HG03354 (cell line): ENCODE measurements at regions not wholly inside any gene's neighbourhood (a gene's known extent, or its start where the extent isn't known, plus 50 kb on each side); places are given as distances from the start of the nearest gene placed in this dataset.

Source experiments
- ATAC-seq: cut with Tn5 transposase; IDR thresholded peaks from one replicate; pipeline ENCODE4 v1.9.1; 2021; ENCODE audit warnings: mild to moderate bottlenecking; ENCODE audit not compliant: unreplicated experiment, poor library complexity, severe bottlenecking

DNA sequence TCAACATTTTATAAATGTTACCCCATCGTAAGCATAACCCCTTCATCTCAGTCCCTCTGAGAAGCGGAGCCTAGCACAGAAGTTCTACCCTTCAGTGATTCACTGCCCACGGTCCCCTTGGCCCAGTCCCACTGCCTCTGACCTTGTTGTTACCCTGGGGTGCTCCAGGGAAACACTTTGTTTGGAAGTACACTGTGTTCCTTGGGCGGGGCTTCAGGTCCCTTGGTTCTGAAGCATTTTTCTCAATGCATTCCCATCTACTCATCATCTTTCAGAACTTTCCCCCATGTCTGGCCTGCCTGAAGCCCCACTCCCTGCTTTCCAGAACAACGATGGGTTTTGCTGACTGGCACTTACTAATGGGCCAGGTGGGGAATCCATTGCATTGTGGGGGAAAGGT, 296.2 kb downstream of the FOXA2 start:
- no peak for ATAC-seq

DNA sequence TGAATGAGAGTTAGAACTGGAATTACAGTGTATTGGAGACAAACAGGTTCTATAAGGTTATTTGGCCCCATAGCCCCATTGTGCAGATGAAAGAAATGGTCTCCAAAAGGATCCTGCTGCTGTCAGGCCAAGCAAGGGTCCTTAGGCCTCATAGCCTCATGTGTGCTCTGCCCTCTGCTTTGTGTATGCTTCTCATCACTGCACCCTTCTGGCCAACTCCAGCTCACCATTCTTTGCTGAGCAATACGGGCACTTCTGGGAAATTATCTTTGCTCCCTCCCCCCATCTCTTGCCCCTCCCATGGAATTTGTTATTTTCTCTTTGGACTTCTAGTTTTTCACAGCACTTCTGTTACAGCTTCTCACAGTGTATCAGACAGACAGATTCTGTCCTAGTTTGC, 298.8 kb downstream of the FOXA2 start:
- ATAC-seq, result no peak

DNA sequence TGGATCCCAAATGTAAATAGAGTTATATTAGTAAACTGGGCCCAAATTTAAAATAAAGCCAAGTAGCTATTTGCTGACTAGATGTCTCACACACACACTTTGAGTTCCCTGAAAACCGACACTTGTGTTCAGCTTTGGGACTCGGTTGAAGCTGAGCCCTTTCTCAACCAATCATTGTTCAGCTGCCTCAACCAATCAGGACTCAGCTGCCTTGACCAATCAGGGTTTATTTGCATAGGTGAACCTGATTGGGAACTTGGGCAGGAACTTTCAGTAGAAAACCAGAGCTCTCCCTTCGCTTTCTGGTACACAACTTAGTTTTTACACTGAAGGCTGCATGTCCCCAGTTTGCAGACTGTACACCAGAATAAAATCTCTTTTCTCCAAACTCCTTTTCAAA, 301.7 kb downstream of the FOXA2 start:
- ATAC-seq, result no peak

DNA sequence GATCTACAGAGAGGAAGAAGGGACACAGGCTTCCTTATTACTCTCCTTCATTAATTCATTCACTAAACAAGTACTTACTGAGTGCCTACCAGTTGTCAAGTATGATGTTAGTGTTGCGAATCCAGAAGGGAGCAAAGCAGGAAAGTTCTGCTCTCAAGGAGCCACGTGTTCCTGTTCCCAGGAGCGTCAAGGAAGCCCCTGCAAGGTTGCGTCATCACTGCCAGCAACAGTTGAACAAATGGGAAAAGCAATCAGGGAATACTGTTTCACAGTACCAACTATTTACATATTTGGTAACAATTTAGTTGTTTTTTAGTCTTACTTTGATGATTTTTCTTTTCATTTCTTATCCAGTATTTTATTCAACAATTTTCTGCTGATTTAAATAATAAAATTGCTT, 310.0 kb downstream of the FOXA2 start:
- no peak for ATAC-seq

DNA sequence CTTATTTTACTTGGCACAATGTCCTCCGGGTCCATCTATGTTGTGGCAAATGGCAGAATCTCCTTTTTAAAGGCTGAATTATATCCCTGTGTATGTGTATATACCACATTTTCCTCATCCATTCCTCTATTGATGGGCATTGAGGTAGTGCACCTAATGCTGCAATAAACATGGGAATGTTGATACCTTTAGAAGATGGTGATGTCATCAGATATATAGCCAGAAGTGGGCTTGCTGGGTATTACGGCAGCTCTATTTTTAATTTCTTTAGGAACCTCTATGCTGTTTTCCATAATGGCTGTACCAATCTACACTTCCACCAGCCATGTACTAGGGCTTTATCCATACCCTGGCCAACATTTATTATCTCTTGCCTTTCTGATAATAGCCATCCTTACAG, 315.7 kb downstream of the FOXA2 start:
- no peak for ATAC-seq

DNA sequence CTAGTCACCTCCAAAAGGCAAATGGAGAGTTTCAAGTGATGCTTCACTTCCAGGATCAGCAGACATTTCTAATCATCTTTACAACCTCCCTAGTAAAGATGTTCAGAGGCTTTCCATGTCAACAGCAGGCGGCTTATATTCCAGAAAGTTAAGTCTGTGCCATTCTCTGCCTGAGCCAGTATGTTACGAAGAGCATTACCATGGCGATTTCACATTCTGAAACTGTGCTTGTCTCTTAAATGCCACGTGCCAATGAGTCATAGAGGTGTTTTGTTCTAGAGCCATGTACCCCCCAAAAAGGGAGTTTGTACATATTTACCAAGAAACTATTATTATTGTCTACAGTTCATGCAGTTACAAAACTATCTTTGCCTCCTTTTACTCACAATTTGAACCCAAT, 319.5 kb downstream of the FOXA2 start:
- ATAC-seq, result no peak

DNA sequence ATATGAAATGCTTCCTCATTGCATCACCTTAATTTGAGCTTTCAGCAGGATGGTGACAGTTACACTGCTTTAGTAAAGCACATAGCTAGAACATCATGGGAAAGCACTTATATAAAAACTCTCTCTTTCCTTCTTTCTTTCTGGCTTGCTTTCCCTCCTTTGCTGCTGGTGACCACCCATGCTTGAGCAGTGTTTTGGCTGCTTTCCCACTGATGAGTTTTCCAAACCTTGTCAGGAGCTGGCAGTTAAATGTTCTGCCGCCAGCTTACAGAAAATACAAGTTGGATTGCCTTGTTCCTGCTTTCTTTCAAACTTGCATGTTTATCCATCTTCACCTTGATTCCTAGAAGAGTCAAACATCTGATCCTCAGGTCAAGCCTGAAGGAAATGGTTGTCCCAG, 323.9 kb downstream of the FOXA2 start:
- no peak for ATAC-seq

DNA sequence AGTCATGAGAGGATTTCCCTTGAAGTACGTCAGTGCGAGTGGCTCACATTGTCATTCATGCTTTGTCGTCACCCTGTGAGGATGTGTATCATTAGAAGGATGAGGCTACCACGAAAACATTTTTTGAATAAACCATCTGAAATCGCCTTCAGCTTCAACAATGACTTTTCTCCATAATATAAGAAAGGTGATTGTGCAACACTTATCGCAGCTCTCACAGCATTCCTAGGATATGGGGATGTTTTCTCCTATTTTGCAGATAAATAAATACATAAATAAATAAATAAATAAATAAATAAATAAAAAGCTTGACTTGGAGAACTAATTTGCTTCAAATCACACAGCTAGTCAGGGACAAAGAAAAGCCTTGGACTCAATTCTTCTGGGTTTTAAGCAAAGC, 326.5 kb downstream of the FOXA2 start:
- ATAC-seq, result no peak

DNA sequence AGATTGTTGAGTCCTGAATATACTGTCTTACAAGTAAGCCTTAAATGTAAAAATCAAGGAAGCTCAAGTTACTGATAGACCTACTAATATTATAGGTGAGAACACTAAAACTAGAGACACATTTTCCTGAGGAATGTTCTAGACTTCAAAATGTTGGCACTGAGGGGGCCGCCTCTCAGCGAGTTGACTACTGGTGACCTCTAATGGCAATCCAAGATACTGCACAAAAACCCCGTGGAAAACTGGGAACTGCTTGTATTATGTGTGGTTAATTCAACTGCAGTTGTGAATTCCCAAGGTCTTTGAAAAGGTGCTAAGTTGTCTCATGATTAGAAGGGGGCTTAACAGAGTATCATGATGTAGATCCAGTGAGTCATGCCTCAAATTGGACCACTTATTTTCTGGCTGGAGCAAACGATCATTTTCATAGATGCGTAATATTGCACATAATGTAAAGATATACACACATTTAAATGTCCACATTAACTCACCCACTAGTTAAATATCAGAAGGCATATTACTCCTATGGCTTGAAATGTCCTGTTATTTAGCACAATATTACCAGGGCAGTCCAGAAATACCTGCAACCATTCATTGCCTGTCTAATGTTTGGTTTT, 336.2 kb downstream of the FOXA2 start:
- no peak for ATAC-seq

DNA sequence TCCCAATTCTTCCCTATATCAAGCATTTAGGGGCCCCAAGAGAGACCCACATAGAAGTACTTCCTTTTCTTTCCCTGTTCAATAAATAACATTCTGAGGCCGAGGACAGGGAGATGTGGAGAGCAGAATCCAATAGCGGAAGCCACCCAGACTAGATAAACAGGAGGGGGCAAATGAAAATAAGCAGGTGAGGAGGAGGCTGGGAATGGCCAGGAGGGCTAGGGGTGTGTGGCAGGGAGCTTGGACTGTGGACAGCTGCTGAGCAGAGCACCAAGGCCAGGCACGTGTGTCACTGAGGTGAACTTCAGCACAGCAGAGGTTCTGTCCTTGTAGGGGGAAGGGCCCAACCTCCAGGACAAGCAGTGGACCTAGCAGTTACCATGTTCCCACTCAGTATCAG, 339.2 kb downstream of the FOXA2 start:
- ATAC-seq, result no peak

DNA sequence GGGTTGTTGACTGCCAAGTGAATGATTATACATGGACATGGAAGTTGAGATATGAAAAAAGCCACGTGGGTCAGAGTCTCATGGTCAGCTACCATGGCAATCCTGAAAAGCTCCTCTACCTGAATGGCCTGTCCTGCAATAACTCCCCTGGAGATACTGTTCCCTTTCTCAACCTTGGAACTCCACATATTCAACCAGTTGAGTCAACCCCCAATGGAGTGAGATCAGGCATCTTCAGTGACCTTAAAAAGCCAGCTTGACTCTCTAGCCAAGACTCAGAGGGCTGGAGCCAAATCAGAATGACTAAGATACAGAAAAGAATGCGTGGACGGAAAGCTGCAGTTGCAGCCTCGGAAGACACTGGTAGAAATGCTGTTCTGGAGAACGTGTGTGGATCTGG, 341.3 kb downstream of the FOXA2 start:
- ATAC-seq, result no peak

DNA sequence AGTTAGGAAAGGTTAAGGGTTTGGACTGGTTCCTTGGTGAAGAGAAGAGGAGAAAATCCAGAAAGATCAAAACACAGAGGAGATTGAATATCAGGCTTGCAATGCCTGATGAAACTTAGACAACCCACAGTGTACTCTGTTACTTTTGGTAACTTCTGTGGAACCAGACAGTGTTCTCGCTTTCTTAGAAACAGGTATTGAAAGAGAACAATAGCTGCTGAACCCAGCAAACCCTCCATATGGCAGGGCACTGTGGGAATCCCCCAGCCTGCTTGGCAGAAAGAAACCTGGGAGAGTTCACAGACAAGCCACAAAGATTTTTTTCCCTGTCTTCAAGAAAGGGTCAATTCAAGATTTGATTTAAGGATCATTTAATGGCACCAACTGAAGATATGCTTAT, 342.8 kb downstream of the FOXA2 start:
- ATAC-seq, result no peak

DNA sequence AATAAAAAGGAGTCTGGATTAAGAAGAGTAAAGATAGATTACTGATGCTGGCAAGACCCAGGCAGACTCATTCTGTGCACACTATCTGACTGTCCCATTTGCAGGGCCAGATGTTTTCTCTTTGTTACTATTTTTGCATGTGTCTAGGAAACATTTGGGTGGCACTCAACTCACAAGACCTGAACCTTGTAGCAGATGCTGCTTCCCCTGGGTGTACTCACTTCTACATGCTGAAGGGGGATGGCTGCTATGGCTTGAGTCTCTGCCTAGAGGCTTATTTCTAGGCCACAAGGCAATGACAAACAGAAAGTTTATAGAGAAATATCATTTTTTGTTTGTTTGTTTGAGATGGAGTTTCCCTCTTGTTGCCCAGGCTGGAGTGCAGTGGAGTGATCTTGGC, 351.4 kb downstream of the FOXA2 start:
- no peak for ATAC-seq

DNA sequence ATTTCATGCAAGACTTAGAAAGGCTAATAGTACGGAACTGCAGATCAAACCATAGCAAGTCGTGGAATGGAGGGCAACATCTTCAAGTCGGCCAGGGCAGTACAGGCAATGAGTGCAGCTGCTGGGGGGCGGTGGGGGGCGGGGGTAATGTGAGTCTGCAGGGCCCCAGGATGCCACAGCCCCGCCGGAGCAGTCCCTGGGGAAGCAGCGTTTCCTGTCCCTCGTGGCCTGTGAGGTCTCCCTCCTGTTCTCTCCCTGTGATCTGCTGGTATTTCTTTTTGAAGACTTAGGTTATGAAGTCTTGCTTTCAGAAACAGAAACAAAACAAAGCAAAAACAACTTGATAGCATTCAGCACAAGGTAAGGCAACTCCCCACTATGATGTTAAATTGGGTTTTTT, 351.9 kb downstream of the FOXA2 start:
- no peak for ATAC-seq

DNA sequence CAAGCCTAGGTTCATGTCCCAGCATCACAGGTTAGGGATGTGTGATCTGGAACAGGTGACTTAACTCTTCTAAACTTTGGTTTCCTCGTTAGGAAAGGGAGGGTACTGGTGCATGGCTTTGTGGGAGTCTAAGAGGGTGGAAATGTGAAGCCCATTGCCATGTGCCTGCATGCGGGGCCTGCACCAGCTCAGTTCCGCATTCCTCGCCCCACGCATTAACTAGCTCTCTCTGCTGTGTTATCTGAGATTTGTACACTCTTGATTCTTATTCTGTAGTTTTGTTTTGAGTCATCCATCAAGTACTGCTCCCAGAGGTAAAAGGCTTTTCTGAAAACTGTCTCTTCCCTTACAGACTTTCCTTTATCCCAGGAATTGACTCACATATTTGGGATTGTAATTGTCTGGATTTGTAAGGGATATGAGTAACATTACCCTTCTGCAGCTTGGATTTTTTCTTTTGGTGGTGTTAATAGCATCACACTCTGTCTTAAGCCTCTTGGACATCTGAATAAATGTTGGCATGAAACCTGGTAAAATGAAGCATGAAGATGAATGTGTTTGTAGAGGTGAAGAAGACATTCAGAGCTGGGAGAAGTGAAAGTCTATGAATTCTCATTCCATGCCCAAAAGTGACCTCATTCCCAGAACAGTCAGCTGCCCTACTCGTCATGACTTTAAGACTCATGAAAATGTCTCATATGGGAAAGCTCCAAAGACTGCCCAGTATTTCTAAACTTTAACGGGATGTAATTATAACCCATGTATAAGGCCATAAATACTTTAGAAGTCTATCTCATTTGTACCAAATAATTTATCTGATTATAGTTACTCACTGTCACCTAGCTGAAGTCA, 357.3 kb downstream of the FOXA2 start:
- ATAC-seq, result no peak

DNA sequence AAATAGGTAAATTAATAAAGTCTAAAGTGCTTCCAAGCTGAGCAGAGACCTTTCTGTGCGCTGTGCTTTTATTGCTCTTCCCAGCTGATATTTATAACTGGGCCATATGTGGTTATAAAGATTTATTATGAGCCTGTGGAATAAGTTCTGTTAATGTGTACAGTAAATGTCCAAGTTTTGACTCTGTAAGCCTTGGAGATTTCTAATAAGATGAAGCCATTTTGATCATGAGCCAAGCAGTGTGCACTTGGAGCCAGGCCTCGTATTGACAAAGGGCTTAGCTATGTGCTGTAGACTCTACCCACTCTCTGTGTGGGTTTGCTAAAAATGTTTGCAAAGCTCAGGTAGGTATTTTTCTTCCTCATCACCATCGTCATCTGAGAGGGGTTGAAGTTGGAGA, 361.1 kb downstream of the FOXA2 start:
- no peak for ATAC-seq

DNA sequence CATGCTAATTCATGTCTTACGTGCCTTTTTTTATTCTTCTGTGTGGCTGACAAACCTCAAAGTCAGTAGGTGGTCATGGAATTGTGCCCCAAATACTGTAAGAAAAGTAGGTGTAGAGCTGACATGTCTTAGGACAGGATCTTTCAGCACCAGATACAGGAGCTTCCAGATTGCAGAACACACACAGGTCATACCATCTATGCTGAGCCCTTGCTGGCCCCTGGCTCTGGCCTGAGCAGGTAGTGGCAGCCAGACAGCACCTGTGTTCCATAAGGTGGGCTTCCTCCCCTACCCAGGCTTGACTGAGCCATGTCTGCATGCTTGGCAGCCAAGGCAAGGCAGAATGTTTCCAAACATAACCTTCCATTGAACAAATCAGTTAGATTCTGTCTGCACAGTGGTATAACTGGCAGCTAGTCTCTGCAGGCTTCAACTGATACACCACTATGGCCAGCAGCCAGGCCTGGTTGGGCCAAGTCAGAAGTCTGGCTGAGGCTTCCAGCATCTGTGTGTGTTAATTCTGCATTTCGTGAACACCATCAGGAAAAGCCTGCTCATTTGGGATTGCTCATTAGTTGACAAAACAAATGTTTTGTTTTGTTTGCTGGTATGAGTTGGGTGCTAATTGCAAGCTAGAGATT, 366.5 kb downstream of the FOXA2 start:
- no peak for ATAC-seq

DNA sequence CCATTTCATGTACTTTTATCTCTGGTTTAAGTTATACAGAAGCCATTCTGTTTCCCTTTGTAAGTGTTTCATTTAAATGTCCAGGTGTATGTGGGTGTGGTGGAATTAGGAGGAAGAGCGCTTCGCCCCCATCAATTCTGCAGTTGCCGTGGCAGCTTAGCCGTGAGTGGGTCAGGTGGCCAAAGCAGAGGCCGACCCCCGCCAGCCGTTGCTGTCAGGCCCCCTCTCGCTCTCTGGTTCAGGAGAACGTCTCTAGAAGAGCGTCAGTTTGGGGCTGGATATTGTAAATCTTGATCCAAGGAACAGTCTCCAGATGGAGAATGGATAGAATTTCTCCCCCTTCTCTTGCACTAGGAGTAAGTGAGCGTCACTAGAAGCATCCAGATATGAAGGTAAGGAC, 367.4 kb downstream of the FOXA2 start:
- no peak for ATAC-seq

DNA sequence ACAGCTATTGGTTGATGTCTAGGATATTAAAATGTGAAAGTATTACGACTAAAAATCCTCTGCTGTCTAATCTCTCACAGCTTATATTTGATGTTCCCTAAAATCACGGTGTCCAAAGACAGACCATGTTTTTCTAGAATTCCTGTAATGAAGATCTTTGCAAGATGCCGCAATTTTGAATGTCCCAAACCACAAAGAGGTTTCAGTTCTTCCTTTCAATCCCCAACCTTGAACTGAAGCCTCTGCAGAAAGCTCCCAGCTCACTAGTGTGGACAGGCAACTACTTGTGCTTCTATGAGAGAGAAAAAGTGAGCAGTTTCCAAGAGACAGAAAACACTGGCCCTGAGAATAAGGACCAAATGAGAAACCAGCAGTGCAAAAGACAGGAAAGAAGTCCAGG, 370.1 kb downstream of the FOXA2 start:
- no peak for ATAC-seq

DNA sequence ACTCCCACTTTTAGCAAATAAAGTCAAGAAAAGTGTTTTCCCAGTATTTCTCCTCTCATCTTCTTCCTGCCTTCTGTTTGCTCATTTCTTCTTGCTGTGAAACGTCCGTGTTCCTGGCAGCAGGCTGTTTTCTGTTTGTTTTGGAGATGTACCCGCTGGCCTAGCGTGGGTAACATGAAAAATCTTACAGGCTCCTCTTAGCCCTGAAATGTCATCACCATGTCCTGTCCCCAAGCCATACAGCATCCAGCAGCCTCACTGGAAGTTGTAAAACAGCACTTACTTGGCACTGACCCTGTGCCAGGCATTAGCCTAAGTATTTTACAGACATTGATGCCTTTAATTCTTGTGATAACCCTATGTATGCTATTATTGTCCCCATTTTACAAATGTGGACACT, 371.1 kb downstream of the FOXA2 start:
- no peak for ATAC-seq

DNA sequence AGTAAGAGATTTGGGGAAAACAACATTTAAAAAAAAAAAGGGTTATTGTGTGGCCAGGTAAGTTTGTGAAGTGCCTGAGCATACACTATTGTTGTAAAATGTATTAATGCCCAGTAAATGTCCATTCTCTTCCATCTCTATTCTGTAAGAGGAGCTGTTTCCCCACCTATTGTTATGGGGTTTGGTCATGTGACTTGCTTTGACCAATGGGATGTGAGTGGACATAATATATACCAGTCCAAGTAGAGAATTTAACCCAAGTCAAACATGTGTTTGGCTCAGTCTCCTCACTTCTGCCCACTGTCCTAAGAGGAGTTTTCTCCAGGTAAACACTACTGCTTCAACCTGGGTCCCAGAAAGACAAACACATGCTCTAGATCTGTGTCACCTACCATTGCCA, 377.1 kb downstream of the FOXA2 start:
- no peak for ATAC-seq
